PC-9 (cell line): ENCODE measurements at regions not wholly inside any gene's neighbourhood (a gene's known extent, or its start where the extent isn't known, plus 50 kb on each side); places are given as distances from the start of the nearest gene placed in this dataset.

Source experiments
- EZH2 ChIP-seq: fragments of 200-600 bp; sonication (generic); IDR thresholded peaks from 2 replicates; pipeline ENCODE4 v1.8.0; 2017; ENCODE audit warnings: antibody characterized with exemption, low read depth
- TF ChIP-seq, protein P1 (sequence below): fragments of 200-600 bp; sonication (generic); conservative IDR thresholded peaks from 2 replicates; pipeline ENCODE4 v1.6.1; 2017; ENCODE audit warnings: mixed run types, antibody characterized with exemption, mild to moderate bottlenecking, moderate library complexity

GRCh38 chr6:153980171-153980570 lies 58.9 kb upstream of the OPRM1 start:
- TF ChIP-seq, protein P1, sequence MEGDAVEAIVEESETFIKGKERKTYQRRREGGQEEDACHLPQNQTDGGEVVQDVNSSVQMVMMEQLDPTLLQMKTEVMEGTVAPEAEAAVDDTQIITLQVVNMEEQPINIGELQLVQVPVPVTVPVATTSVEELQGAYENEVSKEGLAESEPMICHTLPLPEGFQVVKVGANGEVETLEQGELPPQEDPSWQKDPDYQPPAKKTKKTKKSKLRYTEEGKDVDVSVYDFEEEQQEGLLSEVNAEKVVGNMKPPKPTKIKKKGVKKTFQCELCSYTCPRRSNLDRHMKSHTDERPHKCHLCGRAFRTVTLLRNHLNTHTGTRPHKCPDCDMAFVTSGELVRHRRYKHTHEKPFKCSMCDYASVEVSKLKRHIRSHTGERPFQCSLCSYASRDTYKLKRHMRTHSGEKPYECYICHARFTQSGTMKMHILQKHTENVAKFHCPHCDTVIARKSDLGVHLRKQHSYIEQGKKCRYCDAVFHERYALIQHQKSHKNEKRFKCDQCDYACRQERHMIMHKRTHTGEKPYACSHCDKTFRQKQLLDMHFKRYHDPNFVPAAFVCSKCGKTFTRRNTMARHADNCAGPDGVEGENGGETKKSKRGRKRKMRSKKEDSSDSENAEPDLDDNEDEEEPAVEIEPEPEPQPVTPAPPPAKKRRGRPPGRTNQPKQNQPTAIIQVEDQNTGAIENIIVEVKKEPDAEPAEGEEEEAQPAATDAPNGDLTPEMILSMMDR, result no peak
- no peak for TF ChIP-seq EZH2
